ENCODE measurements at regions not wholly inside any gene's neighbourhood (a gene's known extent, or its start where the extent isn't known, plus 50 kb on each side); places are given as distances from the start of the nearest gene placed in this dataset.

- TF ChIP-seq CTCF (IDR thresholded peaks at IDR 0.05) (no peak), POLR2A (IDR thresholded peaks at IDR 0.05) (no peak), EP300 (IDR thresholded peaks at IDR 0.05) (no peak)
Measured at GRCh38 chr4:132238697-132239096, 910.4 kb upstream of the PCDH10 start.

Measured in sigmoid colon (tissue), 4 donors.